ENCODE measurements at regions not wholly inside any gene's neighbourhood (a gene's known extent, or its start where the extent isn't known, plus 50 kb on each side); places are given as distances from the start of the nearest gene placed in this dataset.

GRCh38 chr21:19842601-19843000, 1155.6 kb upstream of the NCAM2 start:
- POLR2A ChIA-PET: no interaction called here
- no peak for DNase-seq (ENCODE audit: extremely low spot score)
- CTCF ChIA-PET: no interaction called here
- TF ChIP-seq SP1 (IDR thresholded peaks at IDR 0.05) (no peak), LEF1 (IDR thresholded peaks at IDR 0.05; ENCODE audit: borderline replicate concordance) (no peak), ELF4 (IDR thresholded peaks at IDR 0.05) (no peak), NFRKB (IDR thresholded peaks at IDR 0.05) (no peak), TARDBP (IDR thresholded peaks at IDR 0.05) (no peak), PKNOX1 (IDR thresholded peaks at IDR 0.05) (no peak), HDGF (IDR thresholded peaks at IDR 0.05; ENCODE audit: borderline replicate concordance) (no peak), ARNT (IDR thresholded peaks at IDR 0.05) (no peak), FOXM1 (IDR thresholded peaks at IDR 0.05; ENCODE audit: borderline replicate concordance) (no peak), ZNF384 (IDR thresholded peaks at IDR 0.05) (no peak), L3MBTL2 (conservative IDR thresholded peaks at IDR 0.05) (no peak), CTBP1 (IDR thresholded peaks at IDR 0.05; ENCODE audit: borderline replicate concordance) (no peak), SUZ12 (IDR thresholded peaks at IDR 0.05) (no peak), BHLHE40 (IDR thresholded peaks at IDR 0.05; ENCODE audit: borderline replicate concordance) (no peak), FOXA1 (IDR thresholded peaks at IDR 0.05) (no peak), FOXK2 (IDR thresholded peaks at IDR 0.05) (no peak)

- no peak for DNase-seq (ENCODE audit: extremely low spot score)
- POLR2A ChIA-PET: no interaction called here
- TF ChIP-seq HDGF (IDR thresholded peaks at IDR 0.05; ENCODE audit: borderline replicate concordance): no peak
- TF ChIP-seq NFRKB (IDR thresholded peaks at IDR 0.05): no peak
- no peak for TF ChIP-seq FOXA1 (IDR thresholded peaks at IDR 0.05)
- TF ChIP-seq LEF1 (IDR thresholded peaks at IDR 0.05; ENCODE audit: borderline replicate concordance): no peak
- TF ChIP-seq FOXK2 (IDR thresholded peaks at IDR 0.05): no peak
- no peak for TF ChIP-seq L3MBTL2 (conservative IDR thresholded peaks at IDR 0.05)
- no peak for TF ChIP-seq ELF4 (IDR thresholded peaks at IDR 0.05)
- no peak for TF ChIP-seq SUZ12 (IDR thresholded peaks at IDR 0.05)
- no peak for TF ChIP-seq SP1 (IDR thresholded peaks at IDR 0.05)
- no peak for TF ChIP-seq PKNOX1 (IDR thresholded peaks at IDR 0.05)
- TF ChIP-seq ZNF384 (IDR thresholded peaks at IDR 0.05): no peak
- TF ChIP-seq BHLHE40 (IDR thresholded peaks at IDR 0.05; ENCODE audit: borderline replicate concordance): no peak
- no peak for TF ChIP-seq CTBP1 (IDR thresholded peaks at IDR 0.05; ENCODE audit: borderline replicate concordance)
- no peak for TF ChIP-seq FOXM1 (IDR thresholded peaks at IDR 0.05; ENCODE audit: borderline replicate concordance)
- TF ChIP-seq ARNT (IDR thresholded peaks at IDR 0.05): no peak
- TF ChIP-seq TARDBP (IDR thresholded peaks at IDR 0.05): no peak
- CTCF ChIA-PET: no interaction called here
These were observed 1153.9 kb upstream of the NCAM2 start for GRCh38 chr21:19844334-19844733.

- TF ChIP-seq LEF1 (IDR thresholded peaks at IDR 0.05; ENCODE audit: borderline replicate concordance) (no peak), ARNT (IDR thresholded peaks at IDR 0.05) (no peak), FOXM1 (IDR thresholded peaks at IDR 0.05; ENCODE audit: borderline replicate concordance) (no peak), BHLHE40 (IDR thresholded peaks at IDR 0.05; ENCODE audit: borderline replicate concordance) (no peak), SUZ12 (IDR thresholded peaks at IDR 0.05) (no peak), L3MBTL2 (conservative IDR thresholded peaks at IDR 0.05) (no peak), FOXA1 (IDR thresholded peaks at IDR 0.05) (no peak), ELF4 (IDR thresholded peaks at IDR 0.05) (no peak), HDGF (IDR thresholded peaks at IDR 0.05; ENCODE audit: borderline replicate concordance) (no peak), TARDBP (IDR thresholded peaks at IDR 0.05) (no peak), PKNOX1 (IDR thresholded peaks at IDR 0.05) (no peak), FOXK2 (IDR thresholded peaks at IDR 0.05) (no peak), SP1 (IDR thresholded peaks at IDR 0.05) (no peak), CTBP1 (IDR thresholded peaks at IDR 0.05; ENCODE audit: borderline replicate concordance) (no peak), ZNF384 (IDR thresholded peaks at IDR 0.05) (no peak)
- POLR2A ChIA-PET: no interaction called here
- DNase-seq (ENCODE audit: extremely low spot score): no peak
- CTCF ChIA-PET: no interaction called here
These were observed 1148.1 kb upstream of the NCAM2 start for GRCh38 chr21:19850157-19850556.

- no peak for DNase-seq (ENCODE audit: extremely low spot score)
- ChIA-PET CTCF (no interaction called here), POLR2A (no interaction called here)
- TF ChIP-seq TARDBP (IDR thresholded peaks at IDR 0.05) (no peak), ZNF384 (IDR thresholded peaks at IDR 0.05) (no peak), SP1 (IDR thresholded peaks at IDR 0.05) (no peak), NFRKB (IDR thresholded peaks at IDR 0.05) (no peak), HDGF (IDR thresholded peaks at IDR 0.05; ENCODE audit: borderline replicate concordance) (no peak), L3MBTL2 (conservative IDR thresholded peaks at IDR 0.05) (no peak), FOXM1 (IDR thresholded peaks at IDR 0.05; ENCODE audit: borderline replicate concordance) (no peak), ELF4 (IDR thresholded peaks at IDR 0.05) (no peak), PKNOX1 (IDR thresholded peaks at IDR 0.05) (no peak), FOXK2 (IDR thresholded peaks at IDR 0.05) (no peak), ARNT (IDR thresholded peaks at IDR 0.05) (no peak), BHLHE40 (IDR thresholded peaks at IDR 0.05; ENCODE audit: borderline replicate concordance) (no peak)
These were observed 1145.1 kb upstream of the NCAM2 start for GRCh38 chr21:19853061-19853460.

DNA sequence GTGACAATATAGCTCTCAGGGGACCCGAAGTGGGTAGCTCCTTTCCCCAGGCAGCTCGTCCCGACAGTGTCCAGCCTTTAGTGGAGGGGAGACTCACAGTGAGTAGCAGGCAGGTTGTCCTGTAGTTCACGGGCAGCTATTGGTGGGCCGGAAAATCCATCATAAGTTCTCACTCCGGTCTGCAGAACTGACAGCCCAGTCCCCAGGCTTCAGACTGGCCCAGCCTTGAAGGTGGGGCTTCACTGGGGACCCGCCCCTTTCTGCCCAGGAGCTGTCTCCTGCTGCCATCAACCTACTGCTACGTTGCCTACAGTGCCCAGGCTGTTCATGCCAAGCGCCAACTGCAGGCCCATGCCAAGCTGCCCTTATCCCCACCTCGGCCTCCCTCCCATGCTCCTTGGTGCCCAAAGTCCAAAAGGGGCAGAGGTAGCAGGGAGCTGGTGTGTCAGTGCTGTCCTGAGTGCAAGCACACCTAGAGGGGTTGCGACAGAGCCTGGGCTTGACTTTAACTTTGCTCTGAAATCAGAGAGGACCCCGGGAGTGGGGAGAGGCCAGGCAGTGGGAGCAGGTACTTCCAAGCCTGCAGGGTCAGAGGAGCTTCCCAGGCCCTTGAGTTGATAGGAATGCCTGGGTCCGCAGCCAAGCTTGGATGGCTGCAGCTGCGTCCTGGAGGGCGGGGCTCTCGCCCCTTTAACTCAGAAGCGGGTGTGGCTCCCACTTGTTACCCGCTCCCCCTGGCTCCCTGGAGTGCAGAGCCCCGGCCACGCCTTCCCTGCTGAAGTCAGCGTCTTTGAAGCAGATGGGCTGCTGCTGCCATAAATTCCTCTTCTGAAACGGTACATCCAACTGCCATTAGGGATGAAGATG, 1144.3 kb upstream of the NCAM2 start:
- peak; percentile 10 for DNase-seq (ENCODE audit: extremely low spot score)
- no peak for TF ChIP-seq CTBP1 (IDR thresholded peaks at IDR 0.05; ENCODE audit: borderline replicate concordance)
- no peak for TF ChIP-seq LEF1 (IDR thresholded peaks at IDR 0.05; ENCODE audit: borderline replicate concordance)
- TF ChIP-seq SUZ12 (IDR thresholded peaks at IDR 0.05): no peak
- no peak for TF ChIP-seq TARDBP (IDR thresholded peaks at IDR 0.05)
- TF ChIP-seq L3MBTL2 (conservative IDR thresholded peaks at IDR 0.05): no peak
- no peak for TF ChIP-seq FOXM1 (IDR thresholded peaks at IDR 0.05; ENCODE audit: borderline replicate concordance)
- no peak for TF ChIP-seq FOXA1 (IDR thresholded peaks at IDR 0.05)
- no peak for TF ChIP-seq PKNOX1 (IDR thresholded peaks at IDR 0.05)
- TF ChIP-seq FOXK2 (IDR thresholded peaks at IDR 0.05): no peak
- TF ChIP-seq BHLHE40 (IDR thresholded peaks at IDR 0.05; ENCODE audit: borderline replicate concordance): no peak
- TF ChIP-seq ARNT (IDR thresholded peaks at IDR 0.05): no peak
- no peak for TF ChIP-seq ZNF384 (IDR thresholded peaks at IDR 0.05)
- no peak for TF ChIP-seq HDGF (IDR thresholded peaks at IDR 0.05; ENCODE audit: borderline replicate concordance)
- no peak for TF ChIP-seq SP1 (IDR thresholded peaks at IDR 0.05)
- TF ChIP-seq ELF4 (IDR thresholded peaks at IDR 0.05): no peak
- CTCF ChIA-PET: no interaction called here
- POLR2A ChIA-PET: no interaction called here

Data from HEK293T (cell line).